ENCODE measurements at regions not wholly inside any gene's neighbourhood (a gene's known extent, or its start where the extent isn't known, plus 50 kb on each side); places are given as distances from the start of the nearest gene placed in this dataset.
A peak's percentile ranks its signal among the peaks of the same experiment; 100 is the strongest.

DNA sequence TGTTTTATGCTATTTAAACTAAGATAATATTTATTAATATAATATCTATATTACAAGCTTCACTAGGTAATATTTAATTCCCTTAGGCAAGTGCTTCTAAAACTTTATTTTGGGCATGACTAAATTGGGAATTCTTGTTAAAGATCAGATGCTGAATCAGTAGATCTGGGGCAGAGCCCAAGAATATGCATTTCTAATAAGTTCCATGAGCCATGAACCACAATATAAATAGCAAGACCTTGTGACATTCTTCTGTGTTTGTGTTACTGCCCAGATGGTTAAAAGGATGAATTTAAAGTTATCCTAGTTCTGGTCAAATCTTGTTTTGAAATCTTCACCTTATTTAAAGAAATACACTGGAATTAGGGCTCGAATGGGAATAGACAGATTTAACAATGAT, 258.4 kb upstream of the CACNA2D1 start:
- DNase-seq (ENCODE audit: low spot score) = no peak
- H3K27ac Mint-ChIP-seq = no peak overlapping the region
- H3K4me1 Mint-ChIP-seq (ENCODE audit: low read depth) = no peaks in the 10 kb centered on the region
- no peaks in the 10 kb centered on the region for H3K9me3 Mint-ChIP-seq
- no peaks in the 10 kb centered on the region for H3K27me3 Mint-ChIP-seq (ENCODE audit: low read depth)
- H3K36me3 Mint-ChIP-seq (ENCODE audit: low read depth) = no peaks in the 10 kb centered on the region
- no peak overlapping the region for H3K4me3 Mint-ChIP-seq

GRCh38 chr7:82700741-82701140, 257.2 kb upstream of the CACNA2D1 start:
- Mint-ChIP-seq H3K4me1 (ENCODE audit: low read depth) (no peaks in the 10 kb centered on the region), H3K27me3 (ENCODE audit: low read depth) (no peaks in the 10 kb centered on the region), H3K36me3 (ENCODE audit: low read depth) (no peaks in the 10 kb centered on the region), H3K27ac (no peak overlapping the region), H3K4me3 (no peak overlapping the region), H3K9me3 (no peaks in the 10 kb centered on the region)
- no peak for DNase-seq (ENCODE audit: low spot score)

GRCh38 chr7:82699773-82700186, 256.2 kb upstream of the CACNA2D1 start:
- H3K4me3 Mint-ChIP-seq = no peak overlapping the region
- H3K4me1 Mint-ChIP-seq (ENCODE audit: low read depth) = no peaks in the 10 kb centered on the region
- H3K9me3 Mint-ChIP-seq = no peaks in the 10 kb centered on the region
- no peak overlapping the region for H3K27ac Mint-ChIP-seq
- no peaks in the 10 kb centered on the region for H3K27me3 Mint-ChIP-seq (ENCODE audit: low read depth)
- DNase-seq (ENCODE audit: low spot score) = no peak
- H3K36me3 Mint-ChIP-seq (ENCODE audit: low read depth) = no peaks in the 10 kb centered on the region

DNA sequence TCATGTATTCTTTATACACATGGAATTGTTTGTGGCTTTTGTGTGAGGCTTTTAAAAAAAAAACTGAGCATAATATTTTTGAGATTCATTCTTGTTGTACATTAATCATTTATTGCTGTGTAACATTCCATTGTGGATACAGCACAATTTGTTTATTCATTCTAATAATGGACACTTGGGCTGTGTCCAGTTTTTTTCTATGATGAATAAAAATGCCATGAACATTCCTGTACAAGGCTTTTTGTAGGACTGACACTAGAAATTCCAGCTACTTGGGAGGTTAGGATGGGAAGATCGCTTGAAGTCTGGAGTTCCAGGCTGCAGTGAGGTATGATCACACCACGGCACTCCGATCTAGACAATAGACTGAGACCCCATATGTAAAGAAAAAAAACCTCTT, 254.3 kb upstream of the CACNA2D1 start:
- Mint-ChIP-seq H3K4me1 (ENCODE audit: low read depth) (no peaks in the 10 kb centered on the region), H3K4me3 (no peak overlapping the region), H3K9me3 (no peaks in the 10 kb centered on the region), H3K27ac (no peak overlapping the region), H3K36me3 (ENCODE audit: low read depth) (no peaks in the 10 kb centered on the region), H3K27me3 (ENCODE audit: low read depth) (no peaks in the 10 kb centered on the region)
- DNase-seq (ENCODE audit: low spot score) = no peak

DNA sequence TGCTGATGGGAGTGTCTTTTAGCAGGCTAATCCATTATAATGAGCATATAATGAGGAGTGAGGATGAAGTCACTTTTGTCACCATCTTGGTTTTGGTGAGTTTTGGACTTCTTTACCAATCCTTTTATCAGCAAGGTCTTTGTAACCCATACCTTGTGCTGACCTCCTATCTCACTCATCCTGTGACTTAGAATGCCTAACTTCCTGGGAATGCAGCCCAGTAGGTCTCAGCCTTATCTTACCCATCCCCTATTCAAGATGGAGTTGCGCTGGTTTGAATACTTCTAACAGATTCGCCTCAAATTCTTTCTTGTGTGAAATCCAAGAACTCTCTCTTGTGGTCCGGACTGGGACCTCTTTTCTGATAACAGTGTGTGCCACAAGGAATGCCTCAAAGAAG, 253.1 kb upstream of the CACNA2D1 start:
- H3K9me3 Mint-ChIP-seq = no peaks in the 10 kb centered on the region
- H3K27ac Mint-ChIP-seq = no peak overlapping the region
- no peak for DNase-seq (ENCODE audit: low spot score)
- no peak overlapping the region for H3K4me3 Mint-ChIP-seq
- no peaks in the 10 kb centered on the region for H3K4me1 Mint-ChIP-seq (ENCODE audit: low read depth)
- H3K27me3 Mint-ChIP-seq (ENCODE audit: low read depth) = no peaks in the 10 kb centered on the region
- no peaks in the 10 kb centered on the region for H3K36me3 Mint-ChIP-seq (ENCODE audit: low read depth)

- H3K36me3 Mint-ChIP-seq (ENCODE audit: low read depth) = no peaks in the 10 kb centered on the region
- no peak overlapping the region for H3K4me3 Mint-ChIP-seq
- no peak overlapping the region for H3K27ac Mint-ChIP-seq
- no peaks in the 10 kb centered on the region for H3K9me3 Mint-ChIP-seq
- no peak for DNase-seq (ENCODE audit: low spot score)
- H3K4me1 Mint-ChIP-seq (ENCODE audit: low read depth) = no peaks in the 10 kb centered on the region
- H3K27me3 Mint-ChIP-seq (ENCODE audit: low read depth) = no peaks in the 10 kb centered on the region
Measured at GRCh38 chr7:82694022-82694421, 250.4 kb upstream of the CACNA2D1 start.

DNA sequence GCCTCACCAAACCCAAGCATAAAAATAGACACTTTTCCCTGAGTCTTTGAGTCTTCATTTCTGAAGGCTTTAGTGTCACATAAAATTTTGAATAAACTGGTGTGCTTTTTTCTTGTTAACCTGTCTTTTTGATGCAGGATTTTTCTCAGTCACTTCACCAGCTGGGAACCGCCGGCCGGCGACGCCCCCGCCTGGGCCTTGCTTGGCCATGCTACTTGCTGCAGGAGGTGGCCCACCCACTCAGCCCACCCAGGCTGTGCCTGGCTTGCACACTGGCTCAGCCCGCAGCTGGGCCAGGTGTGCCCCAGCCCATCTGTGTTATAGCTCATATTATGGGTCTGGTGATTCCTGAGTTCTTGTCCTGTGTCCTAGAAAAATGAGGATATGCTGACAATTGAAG, 247.4 kb upstream of the CACNA2D1 start:
- H3K9me3 Mint-ChIP-seq = no peaks in the 10 kb centered on the region
- no peaks in the 10 kb centered on the region for H3K27me3 Mint-ChIP-seq (ENCODE audit: low read depth)
- DNase-seq (ENCODE audit: low spot score) = no peak
- H3K36me3 Mint-ChIP-seq (ENCODE audit: low read depth) = no peaks in the 10 kb centered on the region
- no peak overlapping the region for H3K4me3 Mint-ChIP-seq
- no peaks in the 10 kb centered on the region for H3K4me1 Mint-ChIP-seq (ENCODE audit: low read depth)
- H3K27ac Mint-ChIP-seq = no peak overlapping the region

DNA sequence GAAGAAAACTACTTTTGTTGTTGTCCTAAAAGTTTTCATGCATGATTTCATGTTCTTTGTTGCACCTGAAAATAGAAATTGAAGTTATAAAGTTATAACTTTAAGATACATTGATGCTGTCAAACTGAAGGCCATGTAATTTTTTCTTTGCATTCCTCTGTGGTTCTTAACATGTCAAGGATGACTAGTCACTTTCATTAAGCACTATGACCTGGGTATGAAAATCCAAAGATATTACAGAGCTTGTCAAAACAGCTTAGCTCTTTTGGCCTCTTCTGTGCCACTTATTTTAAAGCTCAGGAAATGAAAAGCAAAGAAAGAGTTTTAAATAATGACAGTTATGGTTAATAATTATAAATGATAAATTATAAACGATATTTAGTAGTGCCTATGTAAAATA, 241.6 kb upstream of the CACNA2D1 start:
- H3K27ac Mint-ChIP-seq = no peak overlapping the region
- H3K4me3 Mint-ChIP-seq = no peak overlapping the region
- H3K4me1 Mint-ChIP-seq (ENCODE audit: low read depth) = no peaks in the 10 kb centered on the region
- no peaks in the 10 kb centered on the region for H3K27me3 Mint-ChIP-seq (ENCODE audit: low read depth)
- H3K9me3 Mint-ChIP-seq = no peaks in the 10 kb centered on the region
- DNase-seq (ENCODE audit: low spot score) = no peak
- H3K36me3 Mint-ChIP-seq (ENCODE audit: low read depth) = no peaks in the 10 kb centered on the region

- H3K4me1 Mint-ChIP-seq (ENCODE audit: low read depth) = peaks cover 15% of the 10 kb centered on the region
Measured at GRCh38 chr7:82678716-82679115, 235.1 kb upstream of the CACNA2D1 start.

GRCh38 chr7:82678259-82678658, 234.7 kb upstream of the CACNA2D1 start:
- Mint-ChIP-seq H3K27ac (peak overlapping the region; percentile 85), H3K4me1 (ENCODE audit: low read depth) (peaks cover 15% of the 10 kb centered on the region), H3K9me3 (peaks cover 12% of the 10 kb centered on the region), H3K36me3 (ENCODE audit: low read depth) (no peaks in the 10 kb centered on the region), H3K27me3 (ENCODE audit: low read depth) (no peaks in the 10 kb centered on the region), H3K4me3 (no peak overlapping the region)
- DNase-seq (ENCODE audit: low spot score) = no peak

More at GRCh38 chr7:82678716-82679115, 235.1 kb upstream of the CACNA2D1 start:
- H3K27ac Mint-ChIP-seq = peak overlapping the region; percentile 85
- H3K4me3 Mint-ChIP-seq = peak overlapping the region; percentile 58
- H3K36me3 Mint-ChIP-seq (ENCODE audit: low read depth) = no peaks in the 10 kb centered on the region
- H3K9me3 Mint-ChIP-seq = peaks cover 12% of the 10 kb centered on the region
- no peaks in the 10 kb centered on the region for H3K27me3 Mint-ChIP-seq (ENCODE audit: low read depth)
- no peak for DNase-seq (ENCODE audit: low spot score)

DNA sequence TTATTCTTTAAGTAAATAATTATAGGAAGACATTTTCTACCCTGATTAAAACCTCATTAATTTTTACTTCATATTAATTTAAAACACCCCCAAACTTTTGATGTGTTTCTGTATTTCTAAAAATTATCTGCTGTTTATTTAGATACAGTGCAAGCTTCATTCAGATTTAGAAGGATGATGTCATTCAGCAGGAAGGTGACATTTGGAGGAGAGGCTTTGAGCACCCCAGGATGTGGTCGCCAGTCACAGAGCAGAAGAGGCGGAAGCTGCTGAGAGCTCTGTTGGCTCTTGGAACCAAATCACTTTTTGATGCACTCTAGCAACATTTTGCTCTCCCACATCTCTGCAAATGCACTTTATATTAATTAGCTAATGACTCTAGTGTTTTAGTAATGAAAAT, 233.9 kb upstream of the CACNA2D1 start:
- H3K4me1 Mint-ChIP-seq (ENCODE audit: low read depth) = peaks cover 15% of the 10 kb centered on the region
- peaks cover 12% of the 10 kb centered on the region for H3K9me3 Mint-ChIP-seq
- H3K4me3 Mint-ChIP-seq = peak overlapping the region; percentile 29
- peak; percentile 29 for DNase-seq (ENCODE audit: low spot score)
- no peaks in the 10 kb centered on the region for H3K27me3 Mint-ChIP-seq (ENCODE audit: low read depth)
- no peaks in the 10 kb centered on the region for H3K36me3 Mint-ChIP-seq (ENCODE audit: low read depth)
- peak overlapping the region; percentile 70 for H3K27ac Mint-ChIP-seq

- peak overlapping the region; percentile 41 for H3K27ac Mint-ChIP-seq
- H3K4me3 Mint-ChIP-seq = no peak overlapping the region
- no peak for DNase-seq (ENCODE audit: low spot score)
Measured at GRCh38 chr7:82676777-82677463, 233.3 kb upstream of the CACNA2D1 start.

DNA sequence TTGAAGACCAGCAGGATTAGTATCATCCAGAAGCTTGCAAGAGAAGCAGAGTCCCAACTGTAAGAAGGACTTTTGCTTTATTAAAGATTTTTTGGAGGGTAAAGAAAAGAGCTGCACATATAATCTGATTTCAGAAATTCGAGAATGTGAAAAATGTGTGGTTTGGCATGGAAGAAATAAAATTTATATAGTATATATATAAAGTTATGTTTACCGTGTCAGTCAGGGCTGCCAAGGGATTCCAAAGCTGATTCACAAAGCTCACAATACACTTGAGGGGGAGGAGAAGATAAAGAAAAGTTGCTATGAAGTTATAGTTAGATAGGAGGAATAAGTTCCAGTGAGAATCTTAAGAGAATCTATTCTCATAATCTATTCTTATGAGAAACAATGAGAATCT, 231.8 kb upstream of the CACNA2D1 start:
- Mint-ChIP-seq H3K4me1 (ENCODE audit: low read depth) (peaks cover 15% of the 10 kb centered on the region), H3K4me3 (no peak overlapping the region), H3K9me3 (peaks cover 12% of the 10 kb centered on the region), H3K36me3 (ENCODE audit: low read depth) (no peaks in the 10 kb centered on the region), H3K27ac (no peak overlapping the region), H3K27me3 (ENCODE audit: low read depth) (no peaks in the 10 kb centered on the region)
- no peak for DNase-seq (ENCODE audit: low spot score)

More at GRCh38 chr7:82676777-82677463, 233.3 kb upstream of the CACNA2D1 start:
- Mint-ChIP-seq H3K27me3 (ENCODE audit: low read depth) (no peaks in the 10 kb centered on the region), H3K4me1 (ENCODE audit: low read depth) (peaks cover 15% of the 10 kb centered on the region), H3K36me3 (ENCODE audit: low read depth) (no peaks in the 10 kb centered on the region), H3K9me3 (peaks cover 12% of the 10 kb centered on the region)

DNA sequence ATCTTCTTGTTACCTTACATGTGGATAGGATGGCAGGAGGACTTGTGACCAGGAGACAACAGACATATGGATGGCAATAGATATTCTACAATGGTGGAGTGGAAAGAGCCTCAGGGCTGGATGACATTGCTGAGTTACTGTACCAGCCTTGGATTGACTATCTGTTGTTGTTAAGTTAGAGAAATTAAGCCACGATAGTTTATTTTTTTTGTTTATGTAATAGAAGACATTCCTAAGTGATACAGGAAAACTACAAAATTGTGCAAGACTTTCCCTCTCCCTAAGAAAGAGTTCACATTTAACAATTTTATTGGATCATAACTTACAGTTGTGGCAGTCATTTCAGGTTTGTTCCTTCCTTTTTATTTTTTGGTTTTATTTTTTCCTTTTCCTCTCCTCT, 230.7 kb upstream of the CACNA2D1 start:
- H3K27me3 Mint-ChIP-seq (ENCODE audit: low read depth) = no peaks in the 10 kb centered on the region
- peaks cover 15% of the 10 kb centered on the region for H3K4me1 Mint-ChIP-seq (ENCODE audit: low read depth)
- peaks cover 12% of the 10 kb centered on the region for H3K9me3 Mint-ChIP-seq
- H3K27ac Mint-ChIP-seq = no peak overlapping the region
- H3K36me3 Mint-ChIP-seq (ENCODE audit: low read depth) = no peaks in the 10 kb centered on the region
- no peak overlapping the region for H3K4me3 Mint-ChIP-seq
- no peak for DNase-seq (ENCODE audit: low spot score)

DNA sequence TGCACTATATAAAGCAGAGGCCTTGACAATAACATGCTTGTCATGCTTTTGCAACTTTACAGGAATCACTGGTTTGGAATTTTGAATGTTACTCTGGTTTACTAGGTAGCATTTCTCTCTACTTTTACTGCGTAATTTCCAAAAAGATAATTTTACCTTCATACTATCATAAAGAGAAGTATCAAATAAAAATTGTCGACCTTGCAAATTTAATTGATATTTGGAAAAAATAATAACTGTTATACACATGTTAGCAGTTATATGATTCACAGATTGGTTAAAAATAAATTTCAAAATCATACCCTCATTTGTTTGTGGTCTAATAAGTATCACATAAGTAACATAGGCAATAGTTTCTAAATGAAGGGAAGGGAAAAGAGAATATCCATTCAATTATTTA, 228.5 kb upstream of the CACNA2D1 start:
- Mint-ChIP-seq H3K9me3 (peaks cover 7% of the 10 kb centered on the region), H3K4me3 (no peak overlapping the region), H3K36me3 (ENCODE audit: low read depth) (no peaks in the 10 kb centered on the region), H3K27me3 (ENCODE audit: low read depth) (no peaks in the 10 kb centered on the region), H3K4me1 (ENCODE audit: low read depth) (peaks cover 5% of the 10 kb centered on the region), H3K27ac (no peak overlapping the region)
- no peak for DNase-seq (ENCODE audit: low spot score)

Measured in T-helper 2 cell treated with Interferon-gamma antibody and Interleukin-4, amounts not matched to agents 5 μg/mL and 100 μg/mL, for 36 hours (primary cell).